K562 (cell line): ENCODE measurements at regions not wholly inside any gene's neighbourhood (a gene's known extent, or its start where the extent isn't known, plus 50 kb on each side); places are given as distances from the start of the nearest gene placed in this dataset.

ENCODE experiments used
- IRF9 ChIP-seq: fragments of 450-650 bp; IDR thresholded peaks from 2 replicates; pipeline ENCODE4 v1.6.1; 2016; ENCODE audit warnings: missing biosample characterization, missing genetic modification characterization
- SMARCB1 ChIP-seq: IDR thresholded peaks from 2 replicates; pipeline ENCODE4 v1.6.1; 2011; ENCODE audit warnings: improper control_type of control experiment, low read depth; ENCODE audit not compliant: insufficient read length
- ZNF449 ChIP-seq: fragments of 250-450 bp; sonication (Bioruptor Pico); IDR thresholded peaks from 2 replicates; pipeline ENCODE4 v1.8.0; 2022; ENCODE audit warnings: moderate library complexity, mild to moderate bottlenecking, inconsistent platforms
- TF ChIP-seq, protein P1 (sequence below): fragments of 150-350 bp; IDR thresholded peaks from 2 replicates; pipeline ENCODE4 v1.6.1; 2014; ENCODE audit warnings: low read depth, mild to moderate bottlenecking, low read length, borderline replicate concordance

DNA sequence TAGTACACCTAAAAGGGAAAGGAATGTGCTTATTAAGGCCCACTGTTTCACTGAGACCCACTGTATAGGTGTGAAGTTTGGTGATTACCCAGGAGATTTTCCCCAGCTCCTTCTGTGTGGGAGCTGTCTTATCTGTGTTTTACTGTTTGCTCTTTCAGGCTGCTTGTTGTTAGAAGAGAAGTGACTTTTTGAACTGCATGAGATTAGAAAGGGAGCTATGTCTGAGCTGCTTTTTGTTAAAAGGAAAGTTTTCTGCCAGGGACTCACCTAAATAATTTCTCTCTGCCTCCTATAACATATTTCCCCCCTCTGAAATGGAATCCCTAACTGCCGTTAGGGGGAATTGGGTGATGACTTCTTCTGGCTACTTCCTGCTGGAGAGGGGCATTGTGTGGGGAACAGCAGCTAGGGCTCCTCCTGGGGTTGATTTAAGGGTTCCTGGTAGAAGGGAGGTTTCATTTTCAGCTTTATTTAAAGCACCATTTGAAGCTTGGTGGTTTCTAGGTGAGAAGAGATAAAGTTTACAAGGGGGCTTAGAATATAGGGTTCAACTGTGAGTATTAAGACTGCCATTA lies 77.1 kb upstream of the ATP11B start (continued):
- TF ChIP-seq, protein P1, sequence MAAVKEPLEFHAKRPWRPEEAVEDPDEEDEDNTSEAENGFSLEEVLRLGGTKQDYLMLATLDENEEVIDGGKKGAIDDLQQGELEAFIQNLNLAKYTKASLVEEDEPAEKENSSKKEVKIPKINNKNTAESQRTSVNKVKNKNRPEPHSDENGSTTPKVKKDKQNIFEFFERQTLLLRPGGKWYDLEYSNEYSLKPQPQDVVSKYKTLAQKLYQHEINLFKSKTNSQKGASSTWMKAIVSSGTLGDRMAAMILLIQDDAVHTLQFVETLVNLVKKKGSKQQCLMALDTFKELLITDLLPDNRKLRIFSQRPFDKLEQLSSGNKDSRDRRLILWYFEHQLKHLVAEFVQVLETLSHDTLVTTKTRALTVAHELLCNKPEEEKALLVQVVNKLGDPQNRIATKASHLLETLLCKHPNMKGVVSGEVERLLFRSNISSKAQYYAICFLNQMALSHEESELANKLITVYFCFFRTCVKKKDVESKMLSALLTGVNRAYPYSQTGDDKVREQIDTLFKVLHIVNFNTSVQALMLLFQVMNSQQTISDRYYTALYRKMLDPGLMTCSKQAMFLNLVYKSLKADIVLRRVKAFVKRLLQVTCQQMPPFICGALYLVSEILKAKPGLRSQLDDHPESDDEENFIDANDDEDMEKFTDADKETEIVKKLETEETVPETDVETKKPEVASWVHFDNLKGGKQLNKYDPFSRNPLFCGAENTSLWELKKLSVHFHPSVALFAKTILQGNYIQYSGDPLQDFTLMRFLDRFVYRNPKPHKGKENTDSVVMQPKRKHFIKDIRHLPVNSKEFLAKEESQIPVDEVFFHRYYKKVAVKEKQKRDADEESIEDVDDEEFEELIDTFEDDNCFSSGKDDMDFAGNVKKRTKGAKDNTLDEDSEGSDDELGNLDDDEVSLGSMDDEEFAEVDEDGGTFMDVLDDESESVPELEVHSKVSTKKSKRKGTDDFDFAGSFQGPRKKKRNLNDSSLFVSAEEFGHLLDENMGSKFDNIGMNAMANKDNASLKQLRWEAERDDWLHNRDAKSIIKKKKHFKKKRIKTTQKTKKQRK, result no peak
- TF ChIP-seq SMARCB1, result no peak
- TF ChIP-seq ZNF449, result no peak
- no peak for TF ChIP-seq IRF9 (tag)
